DND-41 (cell line): ENCODE measurements at regions not wholly inside any gene's neighbourhood (a gene's known extent, or its start where the extent isn't known, plus 50 kb on each side); places are given as distances from the start of the nearest gene placed in this dataset.

Experiments
- EZH2 ChIP-seq: IDR thresholded peaks from 3 replicates; pipeline ENCODE4 v1.6.1; 2012; ENCODE audit warnings: borderline replicate concordance, low read depth, mild to moderate bottlenecking, moderate library complexity, low read length, inconsistent platforms; ENCODE audit not compliant: severe bottlenecking
- TF ChIP-seq, protein P1 (sequence below): IDR thresholded peaks from 2 replicates; pipeline ENCODE4 v1.5.1; 2012; ENCODE audit warnings: borderline replicate concordance, low read length, moderate library complexity, mild to moderate bottlenecking; ENCODE audit not compliant: poor library complexity, severe bottlenecking; ENCODE audit errors: extremely low read depth

DNA sequence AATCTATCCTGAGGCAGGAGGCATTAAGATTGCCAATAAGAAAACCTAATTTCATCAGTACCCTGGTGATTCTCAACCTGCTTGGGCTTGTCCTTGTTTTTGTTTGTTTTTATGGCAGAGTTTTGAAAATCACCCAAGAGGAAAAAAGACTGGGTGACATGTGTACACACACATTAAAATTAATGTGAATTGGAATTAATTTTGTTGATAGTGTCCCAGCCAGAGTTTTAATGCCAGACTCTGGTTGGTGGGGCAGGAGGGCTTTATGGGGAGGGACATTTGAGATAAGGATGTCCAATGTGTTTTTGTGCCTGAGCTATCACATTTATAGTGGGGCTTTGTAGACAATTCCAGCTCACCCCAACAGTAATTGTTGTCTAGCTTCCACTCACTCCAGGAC lies 184.6 kb downstream of the ID4 start:
- TF ChIP-seq, protein P1, sequence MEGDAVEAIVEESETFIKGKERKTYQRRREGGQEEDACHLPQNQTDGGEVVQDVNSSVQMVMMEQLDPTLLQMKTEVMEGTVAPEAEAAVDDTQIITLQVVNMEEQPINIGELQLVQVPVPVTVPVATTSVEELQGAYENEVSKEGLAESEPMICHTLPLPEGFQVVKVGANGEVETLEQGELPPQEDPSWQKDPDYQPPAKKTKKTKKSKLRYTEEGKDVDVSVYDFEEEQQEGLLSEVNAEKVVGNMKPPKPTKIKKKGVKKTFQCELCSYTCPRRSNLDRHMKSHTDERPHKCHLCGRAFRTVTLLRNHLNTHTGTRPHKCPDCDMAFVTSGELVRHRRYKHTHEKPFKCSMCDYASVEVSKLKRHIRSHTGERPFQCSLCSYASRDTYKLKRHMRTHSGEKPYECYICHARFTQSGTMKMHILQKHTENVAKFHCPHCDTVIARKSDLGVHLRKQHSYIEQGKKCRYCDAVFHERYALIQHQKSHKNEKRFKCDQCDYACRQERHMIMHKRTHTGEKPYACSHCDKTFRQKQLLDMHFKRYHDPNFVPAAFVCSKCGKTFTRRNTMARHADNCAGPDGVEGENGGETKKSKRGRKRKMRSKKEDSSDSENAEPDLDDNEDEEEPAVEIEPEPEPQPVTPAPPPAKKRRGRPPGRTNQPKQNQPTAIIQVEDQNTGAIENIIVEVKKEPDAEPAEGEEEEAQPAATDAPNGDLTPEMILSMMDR, result no peak
- TF ChIP-seq EZH2, result no peak
